Keratinocyte (primary cell): ENCODE measurements at regions not wholly inside any gene's neighbourhood (a gene's known extent, or its start where the extent isn't known, plus 50 kb on each side); places are given as distances from the start of the nearest gene placed in this dataset.

Experiments
- DNase-seq: peaks from one replicate; pipeline ENCODE4 v3.0.0-alpha.2; 2011; ENCODE audit warnings: low read depth, missing footprints, low spot score
- FAIRE-seq: peaks from 2 replicates; lab custom pipeline; 2011; peaks lifted over from hg19 to GRCh38; lab: Jason Lieb, UNC
- H2AFZ ChIP-seq: 2 replicates; pipeline ENCODE4 v1.6.0; 2012; ENCODE audit warnings: low read length, control low read depth, inconsistent platforms; ENCODE audit not compliant: control insufficient read depth
- H3K27ac ChIP-seq: 2 replicates; pipeline ENCODE4 v1.5.1; 2011; ENCODE audit warnings: low read length; ENCODE audit not compliant: control insufficient read depth, insufficient read depth
- H3K27me3 ChIP-seq: 3 replicates; pipeline ENCODE4 v1.6.0; 2011; ENCODE audit warnings: low read length; ENCODE audit not compliant: control insufficient read depth, insufficient read depth; ENCODE audit errors: extremely low read depth
- H3K36me3 ChIP-seq, 2 experiments: 2 replicates in 1 of 2; 3 replicates in 1 of 2; pipeline ENCODE4 v1.5.1; 2011; ENCODE audit warnings: low read length in 2 of 2, mild to moderate bottlenecking in 1 of 2; ENCODE audit not compliant: control insufficient read depth in 2 of 2, insufficient read depth in 2 of 2; ENCODE audit errors: extremely low read depth in 1 of 2
- H3K4me1 ChIP-seq: 3 replicates; pipeline ENCODE4 v1.5.1; 2011; ENCODE audit warnings: low read length; ENCODE audit not compliant: control insufficient read depth, insufficient read depth; ENCODE audit errors: extremely low read depth
- H3K4me2 ChIP-seq: 3 replicates; pipeline ENCODE4 v1.6.0; 2011; ENCODE audit warnings: low read depth, low read length; ENCODE audit not compliant: control insufficient read depth, insufficient read depth; ENCODE audit errors: extremely low read depth
- H3K4me3 ChIP-seq, 3 experiments: fragments of 200-600 bp in 1 of 3; sonication (generic) in 1 of 3; 2 replicates in 2 of 3; 3 replicates in 1 of 3; pipeline ENCODE4 v1.5.1; 2011 to 2016; ENCODE audit warnings: low read length in 3 of 3, mild to moderate bottlenecking in 3 of 3, control low read depth in 2 of 3, inconsistent platforms in 1 of 3, low read depth in 1 of 3, mixed read lengths in 1 of 3, mixed run types in 1 of 3, moderate library complexity in 1 of 3; ENCODE audit not compliant: control insufficient read depth in 2 of 3, insufficient read depth in 2 of 3; ENCODE audit errors: extremely low read depth in 1 of 3
- H3K79me2 ChIP-seq: 2 replicates; pipeline ENCODE4 v1.6.0; 2012; ENCODE audit warnings: low read length; ENCODE audit not compliant: control insufficient read depth, insufficient read depth
- H3K9ac ChIP-seq: 3 replicates; pipeline ENCODE4 v1.6.0; 2011; ENCODE audit warnings: low read length; ENCODE audit not compliant: control insufficient read depth, insufficient read depth; ENCODE audit errors: extremely low read depth
- H3K9me1 ChIP-seq: 3 replicates; pipeline ENCODE4 v1.6.0; 2011; ENCODE audit warnings: low read length; ENCODE audit not compliant: control insufficient read depth, insufficient read depth; ENCODE audit errors: extremely low read depth
- H3K9me3 ChIP-seq: 2 replicates; pipeline ENCODE4 v1.5.1; 2012; ENCODE audit warnings: low read depth, low read length; ENCODE audit not compliant: control insufficient read depth
- H4K20me1 ChIP-seq: 3 replicates; pipeline ENCODE4 v1.6.0; 2011; ENCODE audit warnings: low read length; ENCODE audit not compliant: control insufficient read depth, insufficient read depth; ENCODE audit errors: extremely low read depth
- CTCF ChIP-seq, 3 experiments: IDR thresholded peaks in 1 of 3; conservative IDR thresholded peaks in 1 of 3; optimal IDR thresholded peaks in 1 of 3; 2 replicates in 2 of 3; 3 replicates in 1 of 3; pipeline versions ENCODE3 to v1.5.1; 2011; ENCODE audit warnings: low read length in 3 of 3, mild to moderate bottlenecking in 3 of 3, moderate library complexity in 2 of 3, control low read depth in 1 of 3, inconsistent platforms in 1 of 3; ENCODE audit not compliant: insufficient read depth in 2 of 3; ENCODE audit errors: extremely low read depth in 1 of 3
- EZH2 ChIP-seq: IDR thresholded peaks from one replicate; pipeline ENCODE4 v1.6.1; 2012; ENCODE audit warnings: inconsistent platforms, mild to moderate bottlenecking, low read length, moderate library complexity
- dilution Hi-C: fragments of 300-500 bp; cut with MboI; formaldehyde crosslinking; loops from one replicate; pipeline ENCODE4 v1.7.0; 2020; ENCODE audit warnings: low sequenced_read_pairs; ENCODE audit not compliant: extremely low pct_ligation_motif_present

DNA sequence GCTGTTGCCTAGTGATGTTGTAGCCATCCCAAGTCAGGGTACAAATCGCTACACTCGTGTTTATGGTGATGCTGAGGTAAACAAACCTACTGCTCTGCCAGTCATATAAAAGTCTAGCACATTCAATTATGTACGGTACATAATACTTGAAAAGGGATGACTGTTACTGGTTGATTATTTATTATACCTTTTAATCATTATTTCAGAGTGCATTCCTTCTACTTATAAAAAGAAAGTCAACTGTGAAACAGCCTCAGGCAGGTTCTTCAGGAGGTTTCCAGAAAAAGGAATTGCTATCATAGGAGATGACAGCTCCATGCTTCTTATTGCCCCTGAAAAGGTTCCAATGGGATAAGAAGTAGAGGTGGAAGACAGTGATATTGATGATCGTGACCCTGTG, 652.5 kb upstream of the KIRREL3 start:
- Histone ChIP-seq H3K4me2 (no peak overlapping the region), H3K9ac (no peak overlapping the region), H2AFZ (no peak overlapping the region), H3K27me3 (no peaks in the 10 kb centered on the region), H3K36me3 (no peaks in the 10 kb centered on the region), H3K9me3 (no peaks in the 10 kb centered on the region), H3K4me3 (no peak overlapping the region), H3K9me1 (no peaks in the 10 kb centered on the region), H3K79me2 (no peaks in the 10 kb centered on the region), H3K4me1 (no peaks in the 10 kb centered on the region), H3K27ac (no peak overlapping the region), H4K20me1 (no peaks in the 10 kb centered on the region)
- no peak for FAIRE-seq
- TF ChIP-seq EZH2 (no peak), CTCF (optimal IDR thresholded peaks at IDR 0.05 in 1 of 3, IDR thresholded peaks at IDR 0.05 in 1 of 3, conservative IDR thresholded peaks at IDR 0.05 in 1 of 3; ENCODE audit: extremely low read depth in 1 of 3, insufficient read depth in 2 of 3, low read length in 3 of 3) (no peak)
- DNase-seq: no peak
- dilution Hi-C loops: no loop called here

GRCh38 chr11:127651888-127652221, 651.3 kb upstream of the KIRREL3 start:
- H3K27me3 ChIP-seq: no peaks in the 10 kb centered on the region
- TF ChIP-seq CTCF (optimal IDR thresholded peaks at IDR 0.05 in 1 of 3, IDR thresholded peaks at IDR 0.05 in 1 of 3, conservative IDR thresholded peaks at IDR 0.05 in 1 of 3; ENCODE audit: extremely low read depth in 1 of 3, insufficient read depth in 2 of 3, low read length in 3 of 3): no peak
- TF ChIP-seq EZH2: no peak
- no peaks in the 10 kb centered on the region for H3K9me1 ChIP-seq
- H3K9ac ChIP-seq: no peak overlapping the region
- H3K9me3 ChIP-seq: no peaks in the 10 kb centered on the region
- no peak for DNase-seq
- FAIRE-seq: no peak
- H2AFZ ChIP-seq: no peak overlapping the region
- H3K27ac ChIP-seq: no peak overlapping the region
- no peak overlapping the region for H3K4me2 ChIP-seq
- H4K20me1 ChIP-seq: no peaks in the 10 kb centered on the region
- dilution Hi-C loops: no loop called here
- no peaks in the 10 kb centered on the region for H3K4me1 ChIP-seq
- H3K4me3 ChIP-seq: no peak overlapping the region
- H3K36me3 ChIP-seq: no peaks in the 10 kb centered on the region
- H3K79me2 ChIP-seq: no peaks in the 10 kb centered on the region
